K562 (cell line): ENCODE measurements at regions not wholly inside any gene's neighbourhood (a gene's known extent, or its start where the extent isn't known, plus 50 kb on each side); places are given as distances from the start of the nearest gene placed in this dataset.

Experiments
- ATF1 ChIP-seq, 2 experiments: fragments of 450-650 bp in 1 of 2; IDR thresholded peaks; 2 replicates each; pipeline ENCODE4 v1.6.1; 2016; ENCODE audit warnings: missing compliant biosample characterization in 1 of 2, missing genetic modification characterization in 1 of 2
- EP300 ChIP-seq: IDR thresholded peaks from 2 replicates; pipeline ENCODE4 v1.6.1; 2012; ENCODE audit warnings: low read length, improper control_type of control experiment
- MYBL2 ChIP-seq, 2 experiments: fragments of 450-650 bp in 1 of 2; sonication (generic) in 1 of 2; formaldehyde crosslinking in 1 of 2; IDR thresholded peaks; 2 replicates each; pipeline versions ENCODE4 v1.6.1 to v1.8.1; 2017 to 2022; ENCODE audit warnings: borderline replicate concordance in 1 of 2, inconsistent platforms in 1 of 2, low read depth in 1 of 2, mild to moderate bottlenecking in 1 of 2, missing genetic modification reagents in 1 of 2, moderate library complexity in 1 of 2
- SREBF1 ChIP-seq: fragments of 150-350 bp; IDR thresholded peaks from 2 replicates; pipeline ENCODE4 v1.6.1; 2014; ENCODE audit warnings: antibody characterized with exemption, low read depth, low read length, borderline replicate concordance
- ZNF133 ChIP-seq: fragments of 250-450 bp; sonication (Bioruptor Pico); IDR thresholded peaks from 2 replicates; pipeline ENCODE4 v1.4.0; 2020; ENCODE audit warnings: mild to moderate bottlenecking
- TF ChIP-seq, protein P1 (sequence below), 3 experiments: IDR thresholded peaks in 2 of 3; conservative IDR thresholded peaks in 1 of 3; 2 replicates each; pipeline ENCODE4 v1.5.1; 2011 to 2012; ENCODE audit warnings: low read length in 3 of 3, mild to moderate bottlenecking in 3 of 3, control low read depth in 2 of 3, improper control_type of control experiment in 1 of 3, inconsistent platforms in 1 of 3, low read depth in 1 of 3, mixed read lengths in 1 of 3, moderate library complexity in 1 of 3; ENCODE audit not compliant: insufficient read depth in 2 of 3
- TF ChIP-seq, protein P2 (sequence below), 2 experiments: fragments of 450-650 bp in 1 of 2; sonication (generic) in 1 of 2; formaldehyde crosslinking in 1 of 2; IDR thresholded peaks in 1 of 2; conservative IDR thresholded peaks in 1 of 2; 2 replicates each; pipeline versions ENCODE4 v1.6.1 to v1.8.1; 2016 to 2023; ENCODE audit warnings: mild to moderate bottlenecking in 2 of 2, moderate library complexity in 2 of 2, inconsistent platforms in 1 of 2, missing genetic modification reagents in 1 of 2
- TF ChIP-seq, protein P3 (sequence below): IDR thresholded peaks from 3 replicates; pipeline ENCODE4 v1.6.1; 2011; ENCODE audit warnings: borderline replicate concordance, mild to moderate bottlenecking, moderate library complexity; ENCODE audit not compliant: insufficient read length; ENCODE audit errors: extremely low read depth
- TF ChIP-seq, protein P4 (sequence below): fragments of 250-450 bp; sonication (Bioruptor Pico); IDR thresholded peaks from 2 replicates; pipeline ENCODE4 v1.8.0; 2022; ENCODE audit warnings: moderate library complexity, mild to moderate bottlenecking, inconsistent platforms
- TF ChIP-seq, protein P5 (sequence below), 2 experiments: fragments of 450-650 bp in 1 of 2; IDR thresholded peaks; 2 replicates each; pipeline ENCODE4 v1.6.1; 2011 to 2017; ENCODE audit warnings: low read depth in 2 of 2, antibody characterized with exemption in 1 of 2, borderline replicate concordance in 1 of 2, low read length in 1 of 2, mild to moderate bottlenecking in 1 of 2, mixed read lengths in 1 of 2; ENCODE audit not compliant: control insufficient read depth in 1 of 2
- TF ChIP-seq, protein P6 (sequence below): sonication (generic); formaldehyde crosslinking; IDR thresholded peaks from 2 replicates; pipeline ENCODE4 v1.8.0; 2022; ENCODE audit warnings: missing genetic modification reagents, mild to moderate bottlenecking, borderline replicate concordance

DNA sequence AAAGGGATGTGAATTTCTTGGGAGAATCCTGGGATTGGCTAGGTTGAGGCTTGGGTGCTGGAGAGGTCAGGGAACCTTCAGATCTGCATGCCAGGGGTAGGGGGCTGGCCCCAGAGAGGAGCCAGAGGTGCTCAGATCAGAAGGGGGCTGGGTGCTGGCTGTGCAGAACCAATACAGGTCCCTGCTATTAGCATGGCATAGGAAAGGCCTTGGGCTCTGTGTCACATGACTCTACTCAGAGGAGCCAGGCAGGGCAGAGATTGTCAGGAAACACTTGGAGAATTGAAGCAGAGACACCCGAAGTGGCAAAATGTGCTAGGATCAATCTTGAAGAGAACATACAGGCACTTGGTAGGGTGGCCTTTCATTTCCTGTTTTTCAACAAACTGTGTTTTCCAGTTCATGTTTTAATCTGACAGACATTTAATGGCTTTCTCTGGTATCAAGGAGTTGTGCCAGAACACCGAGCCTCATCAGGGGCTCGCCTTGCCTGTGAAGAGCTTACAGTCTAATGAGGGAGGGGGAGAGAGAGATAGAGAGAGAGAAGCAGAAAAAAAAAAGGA, 498.9 kb downstream of the RPS24 start:
- TF ChIP-seq MYBL2 (IDR thresholded peaks at IDR 0.05; ENCODE audit: low read depth) (no peak), MYBL2 (CRISPR knock-in tag; IDR thresholded peaks at IDR 0.05; ENCODE audit: borderline replicate concordance) (no peak), ZNF133 (CRISPR knock-in tag) (no peak), SREBF1 (no peak), EP300 (no peak), ATF1 (CRISPR knock-in tag; IDR thresholded peaks at IDR 0.05) (no peak), ATF1 (tag; IDR thresholded peaks at IDR 0.05) (no peak)
- TF ChIP-seq, protein P1, sequence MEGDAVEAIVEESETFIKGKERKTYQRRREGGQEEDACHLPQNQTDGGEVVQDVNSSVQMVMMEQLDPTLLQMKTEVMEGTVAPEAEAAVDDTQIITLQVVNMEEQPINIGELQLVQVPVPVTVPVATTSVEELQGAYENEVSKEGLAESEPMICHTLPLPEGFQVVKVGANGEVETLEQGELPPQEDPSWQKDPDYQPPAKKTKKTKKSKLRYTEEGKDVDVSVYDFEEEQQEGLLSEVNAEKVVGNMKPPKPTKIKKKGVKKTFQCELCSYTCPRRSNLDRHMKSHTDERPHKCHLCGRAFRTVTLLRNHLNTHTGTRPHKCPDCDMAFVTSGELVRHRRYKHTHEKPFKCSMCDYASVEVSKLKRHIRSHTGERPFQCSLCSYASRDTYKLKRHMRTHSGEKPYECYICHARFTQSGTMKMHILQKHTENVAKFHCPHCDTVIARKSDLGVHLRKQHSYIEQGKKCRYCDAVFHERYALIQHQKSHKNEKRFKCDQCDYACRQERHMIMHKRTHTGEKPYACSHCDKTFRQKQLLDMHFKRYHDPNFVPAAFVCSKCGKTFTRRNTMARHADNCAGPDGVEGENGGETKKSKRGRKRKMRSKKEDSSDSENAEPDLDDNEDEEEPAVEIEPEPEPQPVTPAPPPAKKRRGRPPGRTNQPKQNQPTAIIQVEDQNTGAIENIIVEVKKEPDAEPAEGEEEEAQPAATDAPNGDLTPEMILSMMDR (IDR thresholded peaks at IDR 0.05 in 2 of 3, conservative IDR thresholded peaks at IDR 0.05 in 1 of 3; ENCODE audit: insufficient read depth in 2 of 3, low read depth in 1 of 3, low read length in 3 of 3) = no peak
- TF ChIP-seq, protein P2, sequence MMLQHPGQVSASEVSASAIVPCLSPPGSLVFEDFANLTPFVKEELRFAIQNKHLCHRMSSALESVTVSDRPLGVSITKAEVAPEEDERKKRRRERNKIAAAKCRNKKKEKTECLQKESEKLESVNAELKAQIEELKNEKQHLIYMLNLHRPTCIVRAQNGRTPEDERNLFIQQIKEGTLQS (IDR thresholded peaks at IDR 0.05) = no peak
- TF ChIP-seq, protein P2 (CRISPR knock-in tag; conservative IDR thresholded peaks at IDR 0.05) = no peak
- TF ChIP-seq, protein P3, sequence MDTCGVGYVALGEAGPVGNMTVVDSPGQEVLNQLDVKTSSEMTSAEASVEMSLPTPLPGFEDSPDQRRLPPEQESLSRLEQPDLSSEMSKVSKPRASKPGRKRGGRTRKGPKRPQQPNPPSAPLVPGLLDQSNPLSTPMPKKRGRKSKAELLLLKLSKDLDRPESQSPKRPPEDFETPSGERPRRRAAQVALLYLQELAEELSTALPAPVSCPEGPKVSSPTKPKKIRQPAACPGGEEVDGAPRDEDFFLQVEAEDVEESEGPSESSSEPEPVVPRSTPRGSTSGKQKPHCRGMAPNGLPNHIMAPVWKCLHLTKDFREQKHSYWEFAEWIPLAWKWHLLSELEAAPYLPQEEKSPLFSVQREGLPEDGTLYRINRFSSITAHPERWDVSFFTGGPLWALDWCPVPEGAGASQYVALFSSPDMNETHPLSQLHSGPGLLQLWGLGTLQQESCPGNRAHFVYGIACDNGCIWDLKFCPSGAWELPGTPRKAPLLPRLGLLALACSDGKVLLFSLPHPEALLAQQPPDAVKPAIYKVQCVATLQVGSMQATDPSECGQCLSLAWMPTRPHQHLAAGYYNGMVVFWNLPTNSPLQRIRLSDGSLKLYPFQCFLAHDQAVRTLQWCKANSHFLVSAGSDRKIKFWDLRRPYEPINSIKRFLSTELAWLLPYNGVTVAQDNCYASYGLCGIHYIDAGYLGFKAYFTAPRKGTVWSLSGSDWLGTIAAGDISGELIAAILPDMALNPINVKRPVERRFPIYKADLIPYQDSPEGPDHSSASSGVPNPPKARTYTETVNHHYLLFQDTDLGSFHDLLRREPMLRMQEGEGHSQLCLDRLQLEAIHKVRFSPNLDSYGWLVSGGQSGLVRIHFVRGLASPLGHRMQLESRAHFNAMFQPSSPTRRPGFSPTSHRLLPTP = no peak
- TF ChIP-seq, protein P4, sequence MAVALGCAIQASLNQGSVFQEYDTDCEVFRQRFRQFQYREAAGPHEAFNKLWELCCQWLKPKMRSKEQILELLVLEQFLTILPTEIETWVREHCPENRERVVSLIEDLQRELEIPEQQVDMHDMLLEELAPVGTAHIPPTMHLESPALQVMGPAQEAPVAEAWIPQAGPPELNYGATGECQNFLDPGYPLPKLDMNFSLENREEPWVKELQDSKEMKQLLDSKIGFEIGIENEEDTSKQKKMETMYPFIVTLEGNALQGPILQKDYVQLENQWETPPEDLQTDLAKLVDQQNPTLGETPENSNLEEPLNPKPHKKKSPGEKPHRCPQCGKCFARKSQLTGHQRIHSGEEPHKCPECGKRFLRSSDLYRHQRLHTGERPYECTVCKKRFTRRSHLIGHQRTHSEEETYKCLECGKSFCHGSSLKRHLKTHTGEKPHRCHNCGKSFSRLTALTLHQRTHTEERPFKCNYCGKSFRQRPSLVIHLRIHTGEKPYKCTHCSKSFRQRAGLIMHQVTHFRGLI (CRISPR knock-in tag) = no peak
- TF ChIP-seq, protein P5, sequence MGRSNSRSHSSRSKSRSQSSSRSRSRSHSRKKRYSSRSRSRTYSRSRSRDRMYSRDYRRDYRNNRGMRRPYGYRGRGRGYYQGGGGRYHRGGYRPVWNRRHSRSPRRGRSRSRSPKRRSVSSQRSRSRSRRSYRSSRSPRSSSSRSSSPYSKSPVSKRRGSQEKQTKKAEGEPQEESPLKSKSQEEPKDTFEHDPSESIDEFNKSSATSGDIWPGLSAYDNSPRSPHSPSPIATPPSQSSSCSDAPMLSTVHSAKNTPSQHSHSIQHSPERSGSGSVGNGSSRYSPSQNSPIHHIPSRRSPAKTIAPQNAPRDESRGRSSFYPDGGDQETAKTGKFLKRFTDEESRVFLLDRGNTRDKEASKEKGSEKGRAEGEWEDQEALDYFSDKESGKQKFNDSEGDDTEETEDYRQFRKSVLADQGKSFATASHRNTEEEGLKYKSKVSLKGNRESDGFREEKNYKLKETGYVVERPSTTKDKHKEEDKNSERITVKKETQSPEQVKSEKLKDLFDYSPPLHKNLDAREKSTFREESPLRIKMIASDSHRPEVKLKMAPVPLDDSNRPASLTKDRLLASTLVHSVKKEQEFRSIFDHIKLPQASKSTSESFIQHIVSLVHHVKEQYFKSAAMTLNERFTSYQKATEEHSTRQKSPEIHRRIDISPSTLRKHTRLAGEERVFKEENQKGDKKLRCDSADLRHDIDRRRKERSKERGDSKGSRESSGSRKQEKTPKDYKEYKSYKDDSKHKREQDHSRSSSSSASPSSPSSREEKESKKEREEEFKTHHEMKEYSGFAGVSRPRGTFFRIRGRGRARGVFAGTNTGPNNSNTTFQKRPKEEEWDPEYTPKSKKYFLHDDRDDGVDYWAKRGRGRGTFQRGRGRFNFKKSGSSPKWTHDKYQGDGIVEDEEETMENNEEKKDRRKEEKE (IDR thresholded peaks at IDR 0.05; ENCODE audit: borderline replicate concordance in 1 of 2, control insufficient read depth in 1 of 2, low read depth in 2 of 2, low read length in 1 of 2) = no peak
- TF ChIP-seq, protein P6, sequence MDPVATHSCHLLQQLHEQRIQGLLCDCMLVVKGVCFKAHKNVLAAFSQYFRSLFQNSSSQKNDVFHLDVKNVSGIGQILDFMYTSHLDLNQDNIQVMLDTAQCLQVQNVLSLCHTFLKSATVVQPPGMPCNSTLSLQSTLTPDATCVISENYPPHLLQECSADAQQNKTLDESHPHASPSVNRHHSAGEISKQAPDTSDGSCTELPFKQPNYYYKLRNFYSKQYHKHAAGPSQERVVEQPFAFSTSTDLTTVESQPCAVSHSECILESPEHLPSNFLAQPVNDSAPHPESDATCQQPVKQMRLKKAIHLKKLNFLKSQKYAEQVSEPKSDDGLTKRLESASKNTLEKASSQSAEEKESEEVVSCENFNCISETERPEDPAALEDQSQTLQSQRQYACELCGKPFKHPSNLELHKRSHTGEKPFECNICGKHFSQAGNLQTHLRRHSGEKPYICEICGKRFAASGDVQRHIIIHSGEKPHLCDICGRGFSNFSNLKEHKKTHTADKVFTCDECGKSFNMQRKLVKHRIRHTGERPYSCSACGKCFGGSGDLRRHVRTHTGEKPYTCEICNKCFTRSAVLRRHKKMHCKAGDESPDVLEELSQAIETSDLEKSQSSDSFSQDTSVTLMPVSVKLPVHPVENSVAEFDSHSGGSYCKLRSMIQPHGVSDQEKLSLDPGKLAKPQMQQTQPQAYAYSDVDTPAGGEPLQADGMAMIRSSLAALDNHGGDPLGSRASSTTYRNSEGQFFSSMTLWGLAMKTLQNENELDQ (CRISPR knock-in tag) = no peak
